Prostate gland (tissue), 2 donors: ENCODE measurements at regions not wholly inside any gene's neighbourhood (a gene's known extent, or its start where the extent isn't known, plus 50 kb on each side); places are given as distances from the start of the nearest gene placed in this dataset.

Experiments
- CTCF ChIP-seq, 4 experiments: fragments of 200-600 bp in 2 of 4; fragments of 450-650 bp in 2 of 4; sonication (generic) in 2 of 4; IDR thresholded peaks; 1 replicate in 3 of 4; 2 replicates in 1 of 4; pipeline ENCODE4 v1.5.1; 2016 to 2019; ENCODE audit warnings: antibody characterized with exemption in 4 of 4, mild to moderate bottlenecking in 2 of 4, moderate library complexity in 2 of 4
- POLR2A ChIP-seq: fragments of 450-650 bp; IDR thresholded peaks from one replicate; pipeline ENCODE4 v1.6.1; 2016; ENCODE audit warnings: antibody characterized with exemption, mild to moderate bottlenecking

DNA sequence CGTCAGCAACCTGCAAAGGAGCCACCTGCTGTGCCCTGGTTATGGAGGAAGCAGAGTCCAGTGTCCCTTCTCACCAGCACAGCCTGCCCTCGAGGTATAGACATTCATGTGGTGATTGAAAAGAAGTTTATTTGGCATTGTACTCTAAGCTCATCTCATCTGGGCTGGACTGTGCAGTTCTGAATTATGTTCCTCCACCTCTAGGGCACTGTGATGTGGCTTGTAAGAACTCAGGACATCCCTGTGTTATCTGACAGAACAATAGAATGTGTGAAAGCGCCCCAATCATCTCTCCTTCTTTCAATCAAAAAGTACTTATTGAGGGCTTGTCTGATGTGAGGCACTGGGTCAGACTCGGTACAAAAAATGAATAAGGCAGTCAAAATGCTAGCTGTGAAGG, 140.1 kb downstream of the DHRS2 start:
- no peak for TF ChIP-seq CTCF (IDR thresholded peaks at IDR 0.05)
- no peak for TF ChIP-seq POLR2A
